NCI-H1092 treated with DMSO at 0.1 percent for 48 hours (cell line): ENCODE measurements at regions not wholly inside any gene's neighbourhood (a gene's known extent, or its start where the extent isn't known, plus 50 kb on each side); places are given as distances from the start of the nearest gene placed in this dataset.

ENCODE experiments used
- DNase-seq: peaks from one replicate; lab custom pipeline; 2025; lab: John Stamatoyannopoulos, UW

GRCh38 chr12:67370979-67371378 lies 101.8 kb downstream of the CAND1 start:
- no peak for DNase-seq

GRCh38 chr12:67377021-67377420 lies 107.9 kb downstream of the CAND1 start:
- DNase-seq, result no peak

GRCh38 chr12:67377541-67377940 lies 108.4 kb downstream of the CAND1 start:
- no peak for DNase-seq

GRCh38 chr12:67382241-67382871 lies 113.2 kb downstream of the CAND1 start:
- no peak for DNase-seq

- DNase-seq, result no peak
These were observed 117.9 kb downstream of the CAND1 start for GRCh38 chr12:67386869-67387565.

GRCh38 chr12:67388331-67389138 lies 119.4 kb downstream of the CAND1 start:
- DNase-seq, result no peak

GRCh38 chr12:67390273-67390672 lies 121.1 kb downstream of the CAND1 start:
- no peak for DNase-seq

- no peak for DNase-seq
These were observed 121.9 kb downstream of the CAND1 start for GRCh38 chr12:67391034-67391433.

GRCh38 chr12:67391656-67392055 lies 122.5 kb downstream of the CAND1 start:
- DNase-seq, result no peak

GRCh38 chr12:67394550-67394949 lies 125.4 kb downstream of the CAND1 start:
- DNase-seq, result no peak

GRCh38 chr12:67400742-67401141 lies 131.6 kb downstream of the CAND1 start:
- DNase-seq, result no peak

- no peak for DNase-seq
These were observed 141.1 kb downstream of the CAND1 start for GRCh38 chr12:67410246-67410645.

- no peak for DNase-seq
These were observed 141.5 kb downstream of the CAND1 start for GRCh38 chr12:67410667-67411067.

GRCh38 chr12:67411562-67411961 lies 142.4 kb downstream of the CAND1 start:
- no peak for DNase-seq

GRCh38 chr12:67413577-67413976 lies 144.4 kb downstream of the CAND1 start:
- no peak for DNase-seq

GRCh38 chr12:67414011-67414715 lies 145.0 kb downstream of the CAND1 start:
- peak; percentile 2 for DNase-seq

- peak; percentile 68 for DNase-seq
These were observed 146.3 kb downstream of the CAND1 start for GRCh38 chr12:67415473-67415872.

- no peak for DNase-seq
These were observed 150.7 kb downstream of the CAND1 start for GRCh38 chr12:67419810-67420209.

- no peak for DNase-seq
These were observed 151.3 kb downstream of the CAND1 start for GRCh38 chr12:67420506-67420905.

- no peak for DNase-seq
These were observed 152.9 kb downstream of the CAND1 start for GRCh38 chr12:67422081-67422480.

- no peak for DNase-seq
These were observed 155.6 kb downstream of the CAND1 start for GRCh38 chr12:67424784-67425183.

- DNase-seq, result no peak
These were observed 156.2 kb downstream of the CAND1 start for GRCh38 chr12:67425394-67425793.
